HG03342 (cell line): ENCODE measurements at regions not wholly inside any gene's neighbourhood (a gene's known extent, or its start where the extent isn't known, plus 50 kb on each side); places are given as distances from the start of the nearest gene placed in this dataset.
"Not testable (repeated sequence)": the region's sequence is repeated elsewhere in the genome, so short reads cannot be mapped to it uniquely, and the experiment has no call there.

Experiments used
- ATAC-seq: cut with Tn5 transposase; IDR thresholded peaks from one replicate; pipeline ENCODE4 v1.9.1; 2021; ENCODE audit warnings: mild to moderate bottlenecking, moderate library complexity; ENCODE audit not compliant: unreplicated experiment

- no peak for ATAC-seq
These were observed 133.8 kb upstream of the API5 start for GRCh38 chr11:43177975-43178374.

DNA sequence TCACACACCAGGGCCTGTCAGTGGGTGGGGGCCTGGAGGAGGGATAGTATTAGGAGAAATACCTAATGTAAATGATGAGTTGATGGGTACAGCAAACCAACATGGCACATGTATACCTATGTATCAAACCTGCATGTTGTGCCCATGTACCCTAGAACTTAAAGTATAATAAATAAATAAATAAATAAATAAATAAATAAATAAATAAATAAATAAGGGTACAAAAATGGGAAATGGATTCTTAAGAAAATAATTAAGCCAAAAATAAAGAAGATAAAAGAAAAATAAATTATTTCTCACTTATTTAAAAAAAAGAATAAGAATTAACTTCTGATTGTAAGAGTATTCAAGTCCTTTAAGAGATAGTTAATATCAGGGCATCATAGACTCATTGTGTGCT lies 117.3 kb upstream of the API5 start:
- not testable (repeated sequence) for ATAC-seq

- no peak for ATAC-seq
These were observed 114.4 kb upstream of the API5 start for GRCh38 chr11:43197379-43197778.

DNA sequence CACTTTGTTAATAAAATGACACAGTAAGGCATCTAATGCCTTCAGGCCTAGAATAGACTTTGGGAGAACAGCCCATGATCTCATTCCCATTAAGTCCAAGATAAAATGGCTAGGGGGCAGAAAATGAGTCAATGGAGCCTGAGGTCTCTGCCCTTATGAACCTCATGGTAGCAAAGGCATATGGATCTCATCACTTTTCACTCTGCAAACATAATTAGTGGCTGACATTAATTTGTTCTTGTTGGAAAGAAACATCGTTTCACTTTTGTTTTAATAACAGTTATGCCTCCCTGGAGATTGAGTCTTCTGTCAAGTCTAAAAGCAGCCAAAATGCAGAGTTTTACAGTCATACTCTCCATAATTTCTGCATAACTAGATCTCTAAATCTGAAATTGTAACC lies 111.8 kb upstream of the API5 start:
- no peak for ATAC-seq

DNA sequence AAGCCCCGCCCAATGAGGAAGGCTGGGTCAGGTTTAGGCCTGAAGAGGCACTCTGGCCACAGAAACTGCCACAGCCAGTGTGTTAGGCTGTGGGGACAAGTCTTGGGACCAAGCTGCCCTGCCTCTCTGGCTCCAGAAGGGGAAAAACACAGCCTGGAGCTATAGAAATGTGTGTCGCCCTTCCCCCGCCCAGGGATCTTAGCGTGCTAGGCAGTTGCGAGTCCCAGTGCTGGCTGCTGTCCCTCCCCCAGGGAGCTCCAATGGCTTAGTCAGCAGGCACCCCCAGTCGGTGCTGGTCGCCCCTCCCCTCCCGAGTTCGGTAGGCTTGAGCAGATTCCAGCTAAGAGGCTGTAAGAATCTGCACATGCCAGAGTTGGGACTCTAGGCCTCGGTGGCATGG lies 99.5 kb upstream of the API5 start:
- no peak for ATAC-seq

GRCh38 chr11:43214471-43214870 lies 97.3 kb upstream of the API5 start:
- ATAC-seq, result no peak

DNA sequence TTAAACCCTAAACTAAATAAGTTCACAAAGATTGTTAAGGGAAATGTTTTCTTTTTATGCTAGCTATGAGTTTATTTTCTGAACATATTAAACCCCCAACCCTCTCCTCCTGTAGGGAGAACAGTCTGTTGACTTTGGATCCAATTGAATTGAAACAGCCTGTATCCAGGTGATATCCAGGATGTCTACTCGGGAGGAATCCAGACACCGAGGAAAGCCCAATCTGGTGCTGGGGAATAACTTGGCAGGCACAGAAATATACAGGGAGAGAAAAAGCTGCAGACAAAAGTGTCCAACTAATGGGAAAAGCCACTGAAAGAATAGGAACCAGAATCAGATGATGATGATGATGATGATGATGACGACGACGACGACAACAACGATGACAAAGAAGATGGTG lies 93.9 kb upstream of the API5 start:
- no peak for ATAC-seq

- ATAC-seq, result no peak
These were observed 89.6 kb upstream of the API5 start for GRCh38 chr11:43222215-43222614.

GRCh38 chr11:43223026-43223425 lies 88.8 kb upstream of the API5 start:
- no peak for ATAC-seq

DNA sequence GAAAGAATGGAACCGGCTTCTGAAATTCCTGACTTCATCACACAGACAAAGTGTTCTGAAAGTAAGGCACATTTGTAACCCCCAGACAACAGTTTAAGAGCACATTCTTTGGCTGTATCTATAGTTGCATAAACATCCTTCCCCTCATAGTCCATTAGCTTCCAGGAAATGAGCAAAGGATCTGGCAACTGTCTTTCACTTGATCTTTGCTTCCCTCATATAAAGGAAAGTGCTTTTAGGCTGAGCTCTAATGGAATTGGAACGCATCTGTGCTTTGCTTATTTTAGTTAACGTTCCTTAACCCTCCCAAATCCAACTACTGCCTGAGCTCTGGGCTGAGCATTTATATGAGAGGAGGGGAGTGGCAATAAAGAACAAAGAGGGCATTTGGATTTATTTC lies 76.9 kb upstream of the API5 start:
- ATAC-seq, result no peak

DNA sequence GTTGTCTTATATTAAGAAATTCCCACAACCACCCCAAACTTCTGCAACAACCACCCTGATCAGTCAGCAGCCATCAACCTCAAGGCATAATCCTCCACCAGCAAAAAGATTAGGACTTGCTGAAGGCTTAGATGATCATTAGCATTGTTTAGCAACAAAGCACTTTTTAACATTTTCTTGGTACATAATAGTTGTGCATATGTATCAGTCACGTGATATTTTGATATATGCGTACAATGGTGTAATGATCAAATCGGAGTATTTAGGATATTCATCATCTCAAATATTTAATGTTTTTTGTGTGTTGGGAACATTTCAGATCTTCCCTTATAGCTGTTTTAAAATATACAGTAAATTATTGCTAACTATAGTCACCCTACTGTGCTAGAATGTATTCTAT lies 73.5 kb upstream of the API5 start:
- no peak for ATAC-seq

DNA sequence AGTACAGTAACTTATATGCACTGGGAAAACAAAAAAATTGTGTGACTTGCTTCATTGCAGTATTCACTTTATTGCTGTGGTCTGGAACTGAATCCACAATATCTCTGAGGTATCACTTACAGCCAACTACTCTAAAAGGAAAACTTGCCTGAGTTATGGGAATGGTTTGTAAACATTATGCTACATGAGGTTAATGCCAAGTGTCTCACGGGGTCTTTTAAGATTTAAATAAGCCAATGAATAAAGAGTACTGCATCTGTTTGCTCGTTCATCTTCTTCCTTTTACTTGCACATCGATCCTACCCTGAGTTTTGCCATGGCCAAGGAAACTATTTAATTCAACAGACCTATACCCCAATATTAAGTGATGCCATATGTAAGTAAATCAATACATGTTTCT lies 72.0 kb upstream of the API5 start:
- ATAC-seq, result no peak

DNA sequence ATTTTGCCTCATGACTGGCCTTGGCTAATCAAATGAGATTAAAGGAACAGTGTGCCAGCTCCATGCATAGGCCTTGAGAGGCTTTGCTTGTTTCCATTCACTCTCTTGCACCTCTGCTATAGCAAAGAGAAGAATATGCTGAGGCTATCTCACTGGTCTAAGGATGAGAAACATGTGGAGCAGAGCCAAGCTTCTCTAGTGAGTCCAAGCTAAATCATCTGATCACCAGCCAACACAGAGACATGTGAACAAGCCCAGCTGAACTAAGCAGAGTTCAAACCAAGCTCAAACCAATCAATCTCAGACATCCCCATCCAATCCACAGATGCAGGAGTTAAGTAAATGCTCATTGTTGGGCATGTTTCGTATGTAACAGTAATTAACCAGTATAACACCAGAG lies 69.4 kb upstream of the API5 start:
- ATAC-seq, result no peak

- no peak for ATAC-seq
These were observed 67.9 kb upstream of the API5 start for GRCh38 chr11:43243927-43244326.

GRCh38 chr11:43245466-43245865 lies 66.3 kb upstream of the API5 start:
- ATAC-seq, result no peak

DNA sequence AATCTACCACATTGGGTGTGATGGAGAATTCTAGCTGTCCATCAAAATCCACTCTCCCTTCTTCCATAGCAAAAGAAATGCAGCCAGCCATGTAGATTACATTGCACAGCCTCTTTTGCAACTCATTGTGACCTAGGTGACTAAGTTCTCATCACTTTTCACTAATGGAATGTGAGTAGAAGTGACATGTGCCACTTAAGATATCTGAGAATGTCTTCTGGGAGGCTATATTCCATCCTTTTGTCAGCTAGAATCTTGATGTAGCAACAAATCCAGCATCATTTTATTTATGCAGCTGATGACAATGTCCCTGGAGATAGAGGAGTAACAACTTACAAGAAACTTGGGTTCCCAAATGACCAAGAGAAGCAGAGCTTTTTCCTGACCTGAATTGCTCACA lies 61.5 kb upstream of the API5 start:
- no peak for ATAC-seq

DNA sequence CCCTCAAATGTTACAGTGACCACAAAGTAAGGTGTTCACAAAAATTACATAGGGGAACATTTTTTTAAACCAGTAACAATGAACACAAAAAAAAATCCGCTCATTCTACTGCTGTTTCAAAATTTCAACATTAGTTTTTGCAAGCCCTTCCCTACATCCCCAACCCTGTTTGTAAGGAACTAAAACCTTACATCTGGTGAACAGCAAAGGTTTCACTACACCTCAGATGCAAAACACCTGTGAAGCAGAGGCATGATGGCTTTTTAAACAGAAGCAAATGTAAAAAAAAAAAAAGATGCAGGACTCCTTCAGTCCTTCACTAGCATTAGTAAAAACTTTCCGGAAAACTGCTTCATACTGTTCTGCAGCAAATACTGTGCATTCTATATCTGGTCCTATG lies 50.0 kb upstream of the API5 start:
- ATAC-seq, result no peak
